NT2/D1 (cell line): ENCODE measurements at regions not wholly inside any gene's neighbourhood (a gene's known extent, or its start where the extent isn't known, plus 50 kb on each side); places are given as distances from the start of the nearest gene placed in this dataset.

ENCODE experiments used
- DNase-seq: peaks from one replicate; pipeline ENCODE4 v3.0.0-alpha.2; 2011; ENCODE audit warnings: low read depth, low spot score
- H3K27me3 ChIP-seq: 2 replicates; pipeline ENCODE4 v1.6.0; 2011; ENCODE audit warnings: mild to moderate bottlenecking; ENCODE audit not compliant: insufficient read length, insufficient read depth
- H3K36me3 ChIP-seq: 2 replicates; pipeline ENCODE4 v1.6.1; 2011; ENCODE audit warnings: mild to moderate bottlenecking, low read length, mixed read lengths; ENCODE audit not compliant: insufficient read depth, insufficient read length
- H3K4me1 ChIP-seq: 2 replicates; pipeline ENCODE4 v1.5.1; 2011; ENCODE audit not compliant: insufficient read depth, insufficient read length
- H3K4me3 ChIP-seq: 2 replicates; pipeline ENCODE4 v1.5.1; 2011; ENCODE audit warnings: low read depth; ENCODE audit not compliant: insufficient read length
- H3K9ac ChIP-seq: 2 replicates; pipeline ENCODE4 v1.6.0; 2011; ENCODE audit warnings: low read depth; ENCODE audit not compliant: insufficient read length
- H3K9me3 ChIP-seq: 2 replicates; pipeline ENCODE4 v1.5.1; 2011; ENCODE audit warnings: mild to moderate bottlenecking, low read length; ENCODE audit not compliant: insufficient read depth
- SUZ12 ChIP-seq: IDR thresholded peaks from 2 replicates; pipeline ENCODE4 v1.6.1; 2011; ENCODE audit not compliant: insufficient read length, insufficient read depth; ENCODE audit errors: extremely low read depth
- YY1 ChIP-seq: IDR thresholded peaks from 2 replicates; pipeline ENCODE4 v1.6.1; 2011; ENCODE audit not compliant: insufficient read length, insufficient read depth
- ZNF274 ChIP-seq: IDR thresholded peaks from 2 replicates; pipeline ENCODE4 v1.6.1; 2011; ENCODE audit warnings: mild to moderate bottlenecking, low read depth, low read length

GRCh38 chr7:145224775-145225174 lies 388.9 kb upstream of the TPK1 start:
- H3K9me3 ChIP-seq: no peaks in the 10 kb centered on the region
- no peaks in the 10 kb centered on the region for H3K36me3 ChIP-seq
- no peak for DNase-seq
- H3K4me1 ChIP-seq: no peaks in the 10 kb centered on the region
- no peak overlapping the region for H3K4me3 ChIP-seq
- TF ChIP-seq SUZ12: no peak
- no peak for TF ChIP-seq ZNF274
- no peak for TF ChIP-seq YY1
- no peak overlapping the region for H3K9ac ChIP-seq
- H3K27me3 ChIP-seq: no peaks in the 10 kb centered on the region

DNA sequence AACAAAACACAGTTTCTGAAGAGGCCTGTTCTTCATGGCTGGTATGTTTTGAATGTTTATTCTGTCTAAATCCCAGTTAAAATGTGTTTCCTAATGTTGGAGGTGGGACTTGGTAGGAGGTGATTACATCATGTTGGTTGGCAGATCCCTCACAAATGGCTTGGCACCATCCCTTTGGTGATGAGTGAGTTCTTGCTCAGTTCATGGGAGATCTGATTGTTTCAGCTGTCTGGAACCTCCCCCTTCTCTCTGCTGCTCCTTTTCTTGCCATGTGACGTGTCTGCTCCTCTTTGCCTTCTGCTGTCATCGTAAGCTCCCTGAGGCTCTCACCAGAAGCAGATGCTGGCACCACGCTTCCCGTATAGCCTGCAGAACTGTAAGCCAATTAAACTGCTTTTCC lies 383.6 kb upstream of the TPK1 start:
- no peak for TF ChIP-seq SUZ12
- TF ChIP-seq YY1: no peak
- no peak for TF ChIP-seq ZNF274
- Histone ChIP-seq H3K9me3 (no peaks in the 10 kb centered on the region), H3K27me3 (no peaks in the 10 kb centered on the region), H3K4me1 (no peaks in the 10 kb centered on the region), H3K9ac (no peak overlapping the region), H3K4me3 (no peak overlapping the region), H3K36me3 (no peaks in the 10 kb centered on the region)
- DNase-seq: no peak

DNA sequence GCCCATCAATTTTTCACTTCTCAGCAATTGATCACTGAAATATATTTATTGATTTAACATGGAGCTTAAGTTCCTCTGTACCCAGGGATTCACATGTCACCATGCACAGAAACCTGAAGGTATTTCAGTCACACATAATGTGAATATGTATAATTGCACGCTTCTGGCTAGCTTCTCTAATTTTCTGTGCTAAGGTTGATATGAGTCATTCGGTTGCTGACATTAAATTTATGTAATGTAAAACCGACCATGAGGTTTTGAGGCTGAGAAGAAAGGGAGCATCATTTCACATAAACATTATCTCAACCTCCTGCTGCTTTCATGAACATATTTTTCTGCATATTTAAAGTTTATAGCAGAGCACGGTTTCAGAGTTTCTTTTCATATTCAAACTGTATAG lies 381.0 kb upstream of the TPK1 start:
- no peak overlapping the region for H3K9ac ChIP-seq
- H3K9me3 ChIP-seq: no peaks in the 10 kb centered on the region
- H3K36me3 ChIP-seq: no peaks in the 10 kb centered on the region
- no peak for DNase-seq
- no peaks in the 10 kb centered on the region for H3K4me1 ChIP-seq
- TF ChIP-seq SUZ12 (no peak), ZNF274 (no peak), YY1 (no peak)
- no peak overlapping the region for H3K4me3 ChIP-seq
- no peaks in the 10 kb centered on the region for H3K27me3 ChIP-seq

GRCh38 chr7:145212050-145212449 lies 376.2 kb upstream of the TPK1 start:
- TF ChIP-seq SUZ12 (no peak), ZNF274 (no peak), YY1 (no peak)
- DNase-seq: no peak
- Histone ChIP-seq H3K9me3 (no peaks in the 10 kb centered on the region), H3K4me1 (no peaks in the 10 kb centered on the region), H3K36me3 (no peaks in the 10 kb centered on the region), H3K27me3 (no peaks in the 10 kb centered on the region), H3K4me3 (no peak overlapping the region), H3K9ac (no peak overlapping the region)

DNA sequence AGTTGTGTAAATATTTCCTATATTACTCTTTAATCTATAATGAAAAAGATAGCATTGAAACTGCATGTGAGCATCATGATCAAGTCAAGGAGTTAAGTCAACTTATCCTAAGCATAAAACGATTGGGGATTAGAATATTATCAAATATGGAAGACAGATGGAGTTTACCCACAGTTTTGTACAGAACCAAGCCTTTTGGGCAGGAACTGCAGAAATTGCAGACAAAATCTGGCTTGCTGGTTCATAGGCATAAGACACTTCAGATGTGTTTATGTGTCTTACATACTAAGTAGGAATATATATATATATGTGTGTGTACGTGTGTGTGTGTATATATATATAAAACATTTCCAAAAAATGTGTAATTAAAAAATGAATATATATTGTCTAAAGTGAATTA lies 375.4 kb upstream of the TPK1 start:
- no peaks in the 10 kb centered on the region for H3K36me3 ChIP-seq
- no peaks in the 10 kb centered on the region for H3K9me3 ChIP-seq
- no peaks in the 10 kb centered on the region for H3K4me1 ChIP-seq
- TF ChIP-seq YY1: no peak
- TF ChIP-seq SUZ12: no peak
- H3K27me3 ChIP-seq: no peaks in the 10 kb centered on the region
- DNase-seq: no peak
- H3K9ac ChIP-seq: no peak overlapping the region
- H3K4me3 ChIP-seq: no peak overlapping the region

DNA sequence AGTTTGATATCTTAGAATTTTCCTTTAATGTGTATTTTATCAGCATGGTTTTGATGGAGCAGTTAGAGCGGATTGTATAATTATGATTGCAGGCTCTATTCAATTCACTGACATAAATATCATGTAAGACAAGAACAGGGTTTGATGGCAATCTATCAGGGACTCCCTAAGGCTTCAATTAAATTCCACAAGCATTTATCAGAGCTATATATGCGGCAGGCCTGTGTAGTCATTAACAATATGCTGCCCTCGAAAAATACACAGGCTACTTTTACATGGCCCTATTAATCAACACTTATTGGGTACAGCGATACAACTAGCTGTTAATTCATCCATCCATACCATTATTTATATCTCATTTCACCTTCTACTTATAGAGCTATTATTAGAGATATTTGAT lies 358.1 kb upstream of the TPK1 start:
- DNase-seq: no peak
- Histone ChIP-seq H3K9ac (no peak overlapping the region), H3K27me3 (no peaks in the 10 kb centered on the region), H3K4me1 (no peaks in the 10 kb centered on the region), H3K36me3 (no peaks in the 10 kb centered on the region), H3K4me3 (no peak overlapping the region), H3K9me3 (no peaks in the 10 kb centered on the region)
- TF ChIP-seq YY1 (no peak), SUZ12 (no peak), ZNF274 (no peak)

- Histone ChIP-seq H3K4me3 (no peak overlapping the region), H3K36me3 (no peaks in the 10 kb centered on the region), H3K27me3 (no peaks in the 10 kb centered on the region), H3K9ac (no peak overlapping the region), H3K9me3 (no peaks in the 10 kb centered on the region), H3K4me1 (no peaks in the 10 kb centered on the region)
- no peak for DNase-seq
- TF ChIP-seq SUZ12 (no peak), ZNF274 (no peak), YY1 (no peak)
Observed at GRCh38 chr7:145184956-145185355, 349.1 kb upstream of the TPK1 start.

- no peaks in the 10 kb centered on the region for H3K4me1 ChIP-seq
- H3K9ac ChIP-seq: no peak overlapping the region
- DNase-seq: no peak
- no peaks in the 10 kb centered on the region for H3K27me3 ChIP-seq
- no peak for TF ChIP-seq SUZ12
- no peak for TF ChIP-seq ZNF274
- TF ChIP-seq YY1: no peak
- H3K36me3 ChIP-seq: no peaks in the 10 kb centered on the region
- H3K9me3 ChIP-seq: no peaks in the 10 kb centered on the region
- H3K4me3 ChIP-seq: no peak overlapping the region
Observed at GRCh38 chr7:145183069-145183468, 347.2 kb upstream of the TPK1 start.
